Lung (tissue), 11 donors: ENCODE measurements at regions not wholly inside any gene's neighbourhood (a gene's known extent, or its start where the extent isn't known, plus 50 kb on each side); places are given as distances from the start of the nearest gene placed in this dataset.
"Not testable (repeated sequence)": the region's sequence is repeated elsewhere in the genome, so short reads cannot be mapped to it uniquely, and the experiment has no call there.

Experiments
- ATAC-seq: fragments of 200-7000 bp; cut with Tn5 transposase; one replicate; pipeline ENCODE4 v1.9.1; 2020; ENCODE audit warnings: moderate number of reproducible peaks; ENCODE audit not compliant: insufficient read depth, low FRiP score
- DNase-seq, 3 donors: peaks; one replicate each; pipeline ENCODE4 v3.0.0-alpha.2; 2013 to 2017
- H3K27ac ChIP-seq, 2 donors: one replicate each; pipeline ENCODE4 v1.5.1; 2013; ENCODE audit warnings: mild to moderate bottlenecking in 2 of 2, moderate library complexity in 2 of 2, control low read depth in 1 of 2, inconsistent platforms in 1 of 2, low read depth in 1 of 2, low read length in 1 of 2
- H3K27me3 ChIP-seq, 3 donors: one replicate each; pipeline ENCODE4 v1.5.1; 2013; ENCODE audit warnings: low read length in 2 of 3; ENCODE audit not compliant: control insufficient read depth in 3 of 3, insufficient read depth in 3 of 3
- H3K36me3 ChIP-seq, 4 donors: one replicate each; pipeline ENCODE4 v1.5.1; 2013; ENCODE audit warnings: low read length in 4 of 4, mild to moderate bottlenecking in 1 of 4, moderate library complexity in 1 of 4; ENCODE audit not compliant: control insufficient read depth in 4 of 4, insufficient read depth in 4 of 4
- H3K4me1 ChIP-seq, 5 donors: one replicate each; pipeline ENCODE4 v1.5.1; 2013; ENCODE audit warnings: low read length in 5 of 5, mild to moderate bottlenecking in 2 of 5, moderate library complexity in 1 of 5; ENCODE audit not compliant: control insufficient read depth in 5 of 5, insufficient read depth in 5 of 5
- H3K4me3 ChIP-seq: one replicate; pipeline ENCODE4 v1.5.1; 2013; ENCODE audit warnings: mild to moderate bottlenecking, control low read depth, moderate library complexity
- H3K9ac ChIP-seq, 2 donors: one replicate each; pipeline ENCODE4 v1.5.1; 2013; ENCODE audit warnings: low read length in 2 of 2, control low read depth in 1 of 2; ENCODE audit not compliant: insufficient read depth in 1 of 2
- H3K9me3 ChIP-seq, 4 donors: one replicate each; pipeline ENCODE4 v1.5.1; 2013; ENCODE audit warnings: low read length in 3 of 4, mild to moderate bottlenecking in 1 of 4, moderate library complexity in 1 of 4; ENCODE audit not compliant: control insufficient read depth in 4 of 4, insufficient read depth in 3 of 4
- CTCF ChIP-seq: IDR thresholded peaks from 2 replicates; pipeline ENCODE4 v1.5.1; 2012; ENCODE audit warnings: mild to moderate bottlenecking; ENCODE audit errors: control extremely low read depth, extremely low read depth
- WGBS, 2 donors: extraction: QIAGEN DNeasy Blood & Tissue Kit; methylation state at CpG; one replicate each; pipeline ENCODE4 v1.1.7; 2013; 5-methylcytosine and 5-hydroxymethylcytosine counted together
- donor health status: control.
- donor health status: control.
- donor health status: Bipolar disorder and iron deficiency.
- donor health status: healthy.
- donor health status: DM: yes; HTN: yes; CAD: no.

- ATAC-seq, result no peak
- no peaks in the 10 kb centered on the region for H3K36me3 ChIP-seq
- H3K9me3 ChIP-seq, result no peaks in the 10 kb centered on the region
- no peaks in the 10 kb centered on the region for H3K4me1 ChIP-seq
- H3K9ac ChIP-seq, result no peak overlapping the region
- WGBS, 2 donors, result 58 to 71% methylated on average over 1 of the region's 1 CpG
- DNase-seq, result no peak
- no peak overlapping the region for H3K27ac ChIP-seq
- no peak for TF ChIP-seq CTCF
- H3K4me3 ChIP-seq, result no peak overlapping the region
- H3K27me3 ChIP-seq, result no peaks in the 10 kb centered on the region
These were observed 288.6 kb upstream of the PCDH9 start for GRCh38 chr13:67518785-67519184.

- no peaks in the 10 kb centered on the region for H3K4me1 ChIP-seq
- no peaks in the 10 kb centered on the region for H3K9me3 ChIP-seq
- no peak for TF ChIP-seq CTCF
- H3K27me3 ChIP-seq, result no peaks in the 10 kb centered on the region
- no peak for ATAC-seq
- H3K27ac ChIP-seq, result no peak overlapping the region
- no peak overlapping the region for H3K9ac ChIP-seq
- H3K4me3 ChIP-seq, result no peak overlapping the region
- peak in 1 of 3 donors; percentile 3 for DNase-seq
- WGBS, 2 donors, result 66 to 82% methylated on average over 1 of the region's 1 CpG
- H3K36me3 ChIP-seq, result no peaks in the 10 kb centered on the region
These were observed 285.8 kb upstream of the PCDH9 start for GRCh38 chr13:67515895-67516294.

GRCh38 chr13:67509018-67509417 is 278.9 kb upstream of the PCDH9 start:
- TF ChIP-seq CTCF, result no peak
- ATAC-seq (no peak), DNase-seq (peak in 2 of 3 donors; percentile 11 to 29)
- H3K27me3 ChIP-seq, result no peaks in the 10 kb centered on the region
- H3K9ac ChIP-seq, result no peak overlapping the region
- WGBS, 2 donors, result 85 to 87% methylated on average over 5 of the region's 5 CpGs
- H3K9me3 ChIP-seq, result no peaks in the 10 kb centered on the region
- H3K4me1 ChIP-seq, result no peaks in the 10 kb centered on the region
- H3K27ac ChIP-seq, result no peak overlapping the region
- H3K36me3 ChIP-seq, result no peaks in the 10 kb centered on the region
- H3K4me3 ChIP-seq, result no peak overlapping the region

GRCh38 chr13:67508275-67508674 is 278.1 kb upstream of the PCDH9 start:
- not testable (repeated sequence) for H3K4me3 ChIP-seq, H3K36me3 ChIP-seq, H3K27me3 ChIP-seq, H3K9ac ChIP-seq, H3K9me3 ChIP-seq, H3K27ac ChIP-seq, DNase-seq, ATAC-seq, H3K4me1 ChIP-seq
- WGBS, 2 donors, result 54 to 72% methylated on average over 1 of the region's 1 CpG
